ENCODE measurements at regions not wholly inside any gene's neighbourhood (a gene's known extent, or its start where the extent isn't known, plus 50 kb on each side); places are given as distances from the start of the nearest gene placed in this dataset.
"Not testable (repeated sequence)": the region's sequence is repeated elsewhere in the genome, so short reads cannot be mapped to it uniquely, and the experiment has no call there.

- DNase-seq (ENCODE audit: low read depth): no peak
These were observed 52.0 kb downstream of the ZC3H11B start for GRCh38 chr1:219560856-219561255.

- DNase-seq (ENCODE audit: low read depth): no peak
These were observed 53.0 kb downstream of the ZC3H11B start for GRCh38 chr1:219559899-219560298.

GRCh38 chr1:219555806-219556205, 57.1 kb downstream of the ZC3H11B start:
- DNase-seq (ENCODE audit: low read depth): no peak

- no peak for DNase-seq (ENCODE audit: low read depth)
These were observed 57.7 kb downstream of the ZC3H11B start for GRCh38 chr1:219555031-219555692.

- no peak for DNase-seq (ENCODE audit: low read depth)
These were observed 58.9 kb downstream of the ZC3H11B start for GRCh38 chr1:219553934-219554502.

- DNase-seq (ENCODE audit: low read depth): no peak
These were observed 62.7 kb downstream of the ZC3H11B start for GRCh38 chr1:219550201-219550600.

- DNase-seq (ENCODE audit: low read depth): no peak
These were observed 63.7 kb downstream of the ZC3H11B start for GRCh38 chr1:219549215-219549614.

GRCh38 chr1:219548386-219548785, 64.5 kb downstream of the ZC3H11B start:
- no peak for DNase-seq (ENCODE audit: low read depth)

GRCh38 chr1:219545756-219546155, 67.1 kb downstream of the ZC3H11B start:
- DNase-seq (ENCODE audit: low read depth): not testable (repeated sequence)

- DNase-seq (ENCODE audit: low read depth): no peak
These were observed 68.6 kb downstream of the ZC3H11B start for GRCh38 chr1:219544163-219544846.

- no peak for DNase-seq (ENCODE audit: low read depth)
These were observed 69.9 kb downstream of the ZC3H11B start for GRCh38 chr1:219542828-219543518.

GRCh38 chr1:219541946-219542345, 71.0 kb downstream of the ZC3H11B start:
- DNase-seq (ENCODE audit: low read depth): no peak

- DNase-seq (ENCODE audit: low read depth): no peak
These were observed 73.2 kb downstream of the ZC3H11B start for GRCh38 chr1:219539645-219540254.

GRCh38 chr1:219538886-219539285, 74.0 kb downstream of the ZC3H11B start:
- DNase-seq (ENCODE audit: low read depth): no peak

GRCh38 chr1:219537223-219537631, 75.7 kb downstream of the ZC3H11B start:
- DNase-seq (ENCODE audit: low read depth): no peak

GRCh38 chr1:219536038-219536437, 76.9 kb downstream of the ZC3H11B start:
- no peak for DNase-seq (ENCODE audit: low read depth)

GRCh38 chr1:219534991-219535390, 77.9 kb downstream of the ZC3H11B start:
- DNase-seq (ENCODE audit: low read depth): no peak

- no peak for DNase-seq (ENCODE audit: low read depth)
These were observed 79.6 kb downstream of the ZC3H11B start for GRCh38 chr1:219533280-219533679.

GRCh38 chr1:219529116-219529515, 83.8 kb downstream of the ZC3H11B start:
- DNase-seq (ENCODE audit: low read depth): no peak

GRCh38 chr1:219528633-219529032, 84.3 kb downstream of the ZC3H11B start:
- DNase-seq (ENCODE audit: low read depth): no peak

GRCh38 chr1:219527994-219528393, 84.9 kb downstream of the ZC3H11B start:
- no peak for DNase-seq (ENCODE audit: low read depth)

- no peak for DNase-seq (ENCODE audit: low read depth)
These were observed 86.8 kb downstream of the ZC3H11B start for GRCh38 chr1:219526074-219526473.

All from CMK (cell line).